ENCODE measurements at regions not wholly inside any gene's neighbourhood (a gene's known extent, or its start where the extent isn't known, plus 50 kb on each side); places are given as distances from the start of the nearest gene placed in this dataset.

DNA sequence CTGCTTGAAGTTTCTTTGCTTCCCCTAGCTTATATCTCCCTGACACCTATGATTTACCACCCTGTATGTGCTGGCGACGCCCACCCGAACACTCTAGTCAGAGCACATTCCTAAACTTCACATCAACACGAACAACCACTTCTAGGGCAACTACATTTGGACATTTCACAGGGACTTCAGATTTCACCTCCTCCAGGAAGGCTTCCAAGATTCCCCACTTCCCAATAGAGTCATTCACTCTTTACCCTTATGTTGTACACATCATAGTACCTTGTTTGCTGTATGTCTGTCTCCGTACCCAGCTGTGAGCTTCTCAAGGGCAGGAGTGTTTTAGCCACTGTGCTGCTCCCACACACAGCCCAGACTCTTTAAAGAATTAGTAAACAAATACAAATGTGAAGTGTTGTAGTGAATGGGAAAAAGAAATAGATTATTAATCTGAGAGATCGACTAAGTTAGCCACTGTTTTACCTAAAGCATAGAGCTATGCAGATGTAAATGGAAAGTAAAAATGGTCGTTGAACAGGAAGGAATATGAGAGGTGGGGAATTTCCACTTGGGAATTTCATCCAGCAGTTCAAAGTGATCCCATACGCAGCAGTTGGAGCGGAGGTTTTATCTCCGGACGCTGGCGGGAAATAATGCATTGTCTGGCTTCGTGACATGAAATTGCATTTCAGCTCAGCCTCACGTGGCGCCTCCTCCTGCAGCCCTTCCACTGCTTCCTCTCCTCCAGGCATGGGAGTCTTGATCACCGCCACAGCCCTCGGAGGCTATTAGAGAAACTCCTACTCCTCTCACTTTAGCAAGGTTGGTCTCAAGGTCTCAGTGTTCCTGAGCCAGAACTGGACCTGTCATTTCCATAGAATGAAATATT, 233.4 kb upstream of the COPS8 start:
- no peak for DNase-seq (ENCODE audit: low read depth in 2 of 2)

DNA sequence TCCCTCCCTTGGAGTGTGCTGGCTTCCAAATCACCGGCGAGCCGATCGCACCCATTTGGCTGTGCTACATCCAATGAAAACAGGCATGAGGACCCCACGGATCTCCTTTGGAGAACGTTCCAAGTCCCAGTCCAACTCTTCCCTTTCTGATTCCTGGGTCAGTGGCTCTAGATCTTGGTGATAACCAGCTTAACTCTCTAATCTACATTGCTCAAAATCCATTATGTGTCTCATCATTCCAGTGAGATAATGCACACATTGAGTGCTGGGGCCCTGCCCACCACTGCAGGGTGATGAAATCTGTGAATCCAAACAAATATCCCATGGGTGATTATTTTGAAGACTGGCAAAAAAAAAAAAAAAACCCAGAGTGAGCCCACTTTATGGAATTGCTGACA, 232.7 kb upstream of the COPS8 start:
- no peak for DNase-seq (ENCODE audit: low read depth in 2 of 2)

DNA sequence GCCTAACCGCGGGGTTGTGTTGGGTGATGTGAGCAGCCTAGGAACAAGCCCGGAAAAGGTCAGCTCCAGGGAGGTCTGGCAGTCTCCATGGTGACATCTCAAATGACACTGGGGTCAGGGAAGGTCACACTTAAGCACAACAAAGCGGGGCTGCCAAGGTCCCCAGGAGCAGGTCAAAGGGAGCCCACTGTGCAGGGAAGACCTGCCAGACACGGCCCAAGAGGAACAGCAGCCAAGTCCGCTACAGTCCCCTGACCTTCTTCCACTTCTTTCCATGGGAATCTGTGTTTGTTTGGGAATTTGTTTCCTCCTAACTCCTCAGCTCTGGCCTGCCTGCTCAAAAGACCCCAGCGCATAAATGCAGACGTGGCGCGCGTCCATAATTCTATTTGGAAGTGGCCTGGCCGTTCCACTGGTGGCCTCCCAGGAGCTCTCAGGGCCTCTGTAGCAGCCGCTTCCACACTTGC, 232.1 kb upstream of the COPS8 start:
- no peak for DNase-seq (ENCODE audit: low read depth in 2 of 2)

DNA sequence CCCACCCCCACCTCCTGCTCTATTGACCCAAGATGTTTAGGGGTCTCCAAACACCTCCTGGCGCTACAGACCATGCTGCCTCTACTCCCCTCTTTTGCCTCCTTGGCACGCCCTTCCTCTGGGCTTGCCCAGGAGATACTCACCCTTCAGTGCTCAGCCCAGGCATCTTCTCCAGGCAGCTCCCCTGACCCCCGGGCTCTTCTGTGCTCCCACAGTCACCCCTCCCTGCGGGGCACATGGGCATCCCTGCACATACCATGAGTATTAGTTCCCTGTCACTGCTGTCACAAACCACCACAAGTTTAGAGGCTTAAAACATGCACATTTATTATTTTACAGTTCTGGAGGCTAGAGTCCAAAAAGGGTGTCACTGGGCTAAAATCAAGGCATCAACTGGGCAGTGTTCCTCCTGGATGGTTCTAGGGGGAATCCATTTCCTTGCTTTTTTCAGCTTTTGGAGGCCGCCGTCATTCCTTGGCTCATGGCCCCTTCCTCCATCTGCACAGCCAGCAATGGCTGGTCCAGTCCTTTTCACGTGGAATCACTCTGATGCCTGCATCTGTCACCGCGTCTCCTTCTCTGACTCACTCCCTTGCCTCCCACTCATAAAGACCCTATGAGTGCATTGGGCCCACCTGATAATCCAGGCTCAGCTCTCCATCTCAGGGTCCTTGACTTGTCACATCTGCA, 230.4 kb upstream of the COPS8 start:
- no peak for DNase-seq (ENCODE audit: low read depth in 2 of 2)

DNA sequence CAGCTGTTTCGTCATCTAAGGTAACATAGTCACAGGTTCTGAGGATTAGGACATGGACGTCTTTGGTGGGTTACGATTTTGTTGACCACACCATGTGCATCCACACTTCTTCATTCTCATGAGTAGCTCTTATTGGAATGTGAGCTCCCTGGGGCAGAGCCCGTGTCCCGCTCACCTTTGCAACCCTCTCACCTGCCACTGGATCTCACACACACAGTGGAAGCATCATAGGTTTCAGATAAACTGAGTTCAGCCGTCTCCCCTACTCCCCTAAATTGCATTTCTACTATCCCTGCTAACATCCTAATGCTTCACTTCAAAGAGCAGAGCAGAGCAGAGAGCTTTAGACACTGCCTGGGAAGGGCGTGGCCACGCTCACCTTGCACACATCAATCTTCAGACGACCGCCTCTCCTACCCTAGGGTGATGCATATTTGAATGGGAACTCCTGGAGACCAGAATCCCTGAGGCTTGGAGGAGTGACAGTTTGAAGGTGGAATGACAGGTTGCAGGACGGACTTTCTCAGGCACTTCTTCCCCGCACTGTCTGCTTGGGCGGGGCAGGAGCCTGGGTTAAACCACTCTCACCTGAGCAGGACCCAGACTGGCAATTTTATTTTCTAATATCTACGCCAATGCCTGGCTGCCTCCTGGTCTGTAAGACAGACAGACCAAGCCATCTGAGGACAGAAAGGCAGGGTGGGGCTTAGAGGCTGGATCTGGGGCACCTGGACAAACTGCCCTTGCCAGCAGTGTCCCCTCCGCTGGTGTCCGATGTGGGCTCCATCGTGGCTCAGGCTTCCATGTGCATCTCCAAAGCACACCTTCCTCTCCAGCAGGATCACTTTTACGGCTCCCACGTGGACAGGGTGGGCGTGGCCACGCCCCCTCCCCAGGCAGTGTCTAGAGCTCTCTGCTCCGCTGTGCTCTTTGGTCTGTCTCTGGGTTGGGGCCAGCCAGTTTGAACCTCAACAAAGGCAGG, 229.5 kb upstream of the COPS8 start:
- DNase-seq (ENCODE audit: low read depth in 2 of 2): no peak

DNA sequence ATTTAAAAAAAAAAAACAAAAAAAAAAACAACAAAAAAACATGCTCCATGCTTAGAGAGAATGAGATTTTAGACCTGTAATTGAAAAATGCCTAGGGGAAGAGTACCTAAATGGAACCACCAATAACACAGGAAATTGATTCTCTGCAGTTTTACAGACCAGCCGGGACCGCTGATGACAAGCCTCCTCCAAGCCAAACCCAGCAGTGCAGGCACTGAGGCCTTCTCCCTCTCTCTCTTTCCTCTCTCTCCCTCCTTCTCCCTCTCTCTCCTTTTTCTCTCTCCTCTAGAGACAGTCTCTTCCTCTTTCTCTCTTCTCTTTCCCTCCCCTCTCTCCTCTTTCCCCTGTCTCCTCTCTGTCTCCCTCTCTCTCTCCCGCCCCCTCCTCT, 228.8 kb upstream of the COPS8 start:
- DNase-seq (ENCODE audit: low read depth in 2 of 2): no peak

DNA sequence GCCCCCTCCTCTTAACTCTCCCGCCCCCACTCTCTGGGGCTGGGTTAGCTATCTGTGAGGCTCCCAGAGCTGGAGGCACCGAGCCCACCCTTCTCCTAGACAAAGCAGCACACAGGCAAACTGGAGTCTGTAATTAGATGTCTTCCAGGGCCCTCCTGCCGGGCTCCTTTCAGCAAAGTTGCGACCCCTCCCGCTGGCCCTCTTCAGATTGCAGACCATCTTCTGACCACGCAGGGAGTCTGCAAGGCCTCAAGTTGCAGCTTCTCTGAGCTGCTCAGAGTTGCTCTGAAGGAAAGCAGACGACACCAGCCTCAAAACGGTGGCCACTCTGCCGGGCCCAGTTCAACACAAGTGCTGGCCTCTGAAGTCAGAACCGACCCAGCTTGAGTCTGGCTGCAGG, 228.4 kb upstream of the COPS8 start:
- DNase-seq (ENCODE audit: low read depth in 2 of 2): no peak

DNA sequence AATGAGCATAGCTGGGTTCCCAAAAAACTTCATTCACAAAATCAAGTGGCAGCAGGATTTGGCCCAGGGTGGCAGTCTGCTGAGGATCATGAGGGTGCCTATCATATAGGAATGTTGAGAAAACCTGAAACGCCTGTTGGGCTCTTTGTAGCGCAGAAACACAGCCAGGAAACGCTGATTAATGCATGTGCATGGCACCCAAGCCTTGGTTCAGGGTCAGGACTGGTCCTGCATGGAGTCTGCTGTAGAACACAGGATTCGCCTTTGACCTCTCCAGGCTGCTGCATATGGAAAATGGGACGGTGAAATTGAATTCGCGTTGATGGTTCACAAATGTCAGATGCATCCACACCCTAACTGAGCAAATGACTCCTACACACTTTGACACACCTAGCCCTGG, 227.9 kb upstream of the COPS8 start:
- DNase-seq (ENCODE audit: low read depth in 2 of 2): no peak

DNA sequence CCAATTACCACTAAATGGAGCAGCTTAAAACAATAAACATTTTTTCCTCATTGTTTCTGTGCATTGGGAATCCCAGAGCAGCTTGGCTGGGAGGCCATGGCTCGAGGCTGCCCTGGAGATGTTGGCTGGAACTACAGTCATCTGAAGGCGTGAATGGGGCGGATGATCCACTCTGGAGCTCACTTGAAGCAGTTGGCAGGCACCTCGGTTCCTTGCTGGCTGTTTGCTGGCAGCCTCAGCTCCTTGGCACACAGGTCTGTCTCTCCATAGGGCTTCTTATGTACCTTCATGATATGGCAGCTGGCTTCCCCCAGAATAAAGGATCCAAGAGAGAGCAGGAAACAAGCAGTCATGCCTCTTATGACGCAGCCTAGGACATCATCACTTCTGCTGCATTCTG, 227.0 kb upstream of the COPS8 start:
- no peak for DNase-seq (ENCODE audit: low read depth in 2 of 2)

DNA sequence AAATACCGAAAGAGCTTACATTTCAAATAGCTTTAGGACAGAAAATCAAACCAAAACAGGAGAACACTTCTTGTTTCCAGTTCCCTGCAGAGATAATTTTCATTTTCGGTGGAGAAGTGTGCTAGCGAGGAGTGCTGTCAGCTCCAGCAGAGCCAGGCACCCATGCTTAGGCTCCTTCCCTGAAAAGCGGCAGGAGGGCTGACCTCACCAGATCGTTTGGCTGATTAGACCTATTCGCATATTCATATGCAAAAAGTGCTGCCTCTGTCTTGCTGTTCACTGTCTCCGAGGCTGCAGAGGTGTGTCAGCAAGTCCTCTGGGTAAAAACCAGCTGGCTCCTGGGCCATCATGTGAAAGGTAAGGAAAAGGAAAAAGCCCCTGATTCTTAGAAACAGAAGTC, 225.8 kb upstream of the COPS8 start:
- no peak for DNase-seq (ENCODE audit: low read depth in 2 of 2)

DNA sequence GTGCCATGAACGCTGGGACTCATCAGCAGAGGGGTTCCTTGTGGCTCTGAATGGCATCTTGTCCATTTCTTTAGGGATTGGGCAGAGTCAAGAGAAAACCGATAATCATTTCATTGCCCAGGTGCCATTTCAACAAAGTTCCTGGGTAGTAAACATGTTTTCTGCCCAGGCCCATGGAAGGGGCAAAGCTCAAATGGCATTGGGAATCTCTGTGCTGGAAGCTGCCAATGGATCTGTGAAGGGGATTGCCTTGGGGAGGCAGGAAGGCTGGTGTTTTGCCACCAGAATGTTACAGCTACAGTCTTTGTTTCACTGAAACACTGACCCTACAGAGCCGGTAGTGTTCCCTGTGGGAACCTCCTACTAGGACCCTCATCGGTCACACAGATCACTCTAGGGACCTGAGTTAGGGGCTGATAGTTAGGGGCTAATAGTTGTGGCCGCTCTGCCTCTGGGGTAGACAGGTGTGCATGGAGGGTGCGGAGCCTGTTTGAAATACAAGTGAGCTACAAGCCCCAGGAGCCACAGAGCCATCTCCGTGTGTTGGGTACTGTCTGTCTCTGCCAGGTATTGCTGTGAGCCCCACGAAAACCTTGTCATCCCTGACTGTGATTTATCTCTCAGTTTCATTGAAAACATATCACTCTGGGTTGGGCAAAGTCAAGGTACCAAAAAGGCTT, 224.4 kb upstream of the COPS8 start:
- DNase-seq (ENCODE audit: low read depth in 2 of 2): no peak

DNA sequence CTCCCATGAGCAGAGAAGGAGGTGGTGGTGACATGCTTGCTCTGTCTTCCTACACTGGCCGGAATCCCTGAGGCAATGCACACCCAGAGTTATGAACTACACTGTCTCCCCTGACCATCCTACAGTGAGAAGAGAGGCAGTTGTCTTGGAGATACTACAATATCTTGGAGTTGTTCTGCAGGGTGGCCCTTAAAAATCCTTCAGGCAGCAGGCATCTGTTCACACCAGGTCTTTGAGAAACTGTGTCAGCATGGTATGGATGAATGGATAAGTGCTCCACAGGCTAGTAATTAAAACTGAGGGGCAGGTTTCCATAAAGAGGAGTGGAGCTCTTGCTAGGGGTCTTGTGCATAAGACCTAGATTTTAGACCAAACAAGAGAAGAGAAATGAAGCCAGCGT, 223.7 kb upstream of the COPS8 start:
- DNase-seq (ENCODE audit: low read depth in 2 of 2): no peak

DNA sequence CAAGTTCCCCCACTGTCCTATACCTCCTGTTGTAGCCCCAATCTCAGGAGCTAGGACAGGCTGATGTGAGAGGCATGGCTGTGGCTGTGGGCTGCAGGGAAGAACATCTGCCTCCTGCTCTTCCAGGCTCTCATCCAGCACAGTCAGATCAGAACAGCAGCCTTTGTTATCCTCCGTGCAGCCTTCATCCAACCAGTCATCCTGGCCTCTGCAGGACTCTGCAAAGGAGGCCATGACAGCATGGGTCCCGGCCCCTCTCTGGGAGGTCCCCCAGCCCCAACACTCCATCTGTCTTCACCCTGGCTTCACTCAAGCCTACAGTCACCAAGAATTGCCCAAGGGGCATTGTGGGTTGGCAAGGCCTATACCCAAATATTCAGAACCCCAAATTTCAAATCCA, 223.2 kb upstream of the COPS8 start:
- no peak for DNase-seq (ENCODE audit: low read depth in 2 of 2)

DNA sequence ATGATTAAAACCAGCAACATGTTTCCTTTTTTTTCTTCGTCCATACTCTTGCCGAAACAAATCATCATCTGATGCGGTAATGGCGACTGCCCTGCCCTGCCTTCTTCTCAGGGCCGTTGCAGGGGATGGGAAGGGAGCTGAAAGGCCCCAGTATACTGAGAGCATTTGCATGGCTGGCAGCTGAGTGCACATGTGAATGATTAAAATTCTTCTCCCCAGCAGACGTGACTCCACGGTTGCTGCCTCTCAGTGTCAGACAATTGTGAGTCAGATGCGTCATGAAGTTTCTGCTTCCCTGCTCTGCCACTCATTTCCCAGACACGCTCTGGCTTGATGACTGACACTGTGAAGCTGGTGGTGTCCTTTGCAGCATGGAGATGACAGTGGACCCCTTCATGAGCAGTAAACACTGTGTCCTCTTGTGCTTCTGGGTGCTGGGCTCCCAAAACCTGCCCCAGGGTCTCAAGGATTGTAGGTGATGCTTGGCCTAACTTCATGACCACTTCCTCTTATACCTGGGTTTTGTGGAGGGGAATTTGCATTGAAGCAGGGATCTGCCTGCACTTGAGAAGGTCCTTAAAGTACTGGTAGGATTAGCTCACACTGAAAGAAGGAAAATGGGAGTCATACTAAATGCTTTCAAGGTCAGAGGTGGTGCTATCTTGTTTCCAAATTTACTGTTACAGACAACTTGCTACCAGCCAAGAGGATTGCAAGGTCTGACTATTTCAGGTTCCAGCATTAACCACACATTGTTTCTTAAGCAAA, 222.5 kb upstream of the COPS8 start:
- no peak for DNase-seq (ENCODE audit: low read depth in 2 of 2)

DNA sequence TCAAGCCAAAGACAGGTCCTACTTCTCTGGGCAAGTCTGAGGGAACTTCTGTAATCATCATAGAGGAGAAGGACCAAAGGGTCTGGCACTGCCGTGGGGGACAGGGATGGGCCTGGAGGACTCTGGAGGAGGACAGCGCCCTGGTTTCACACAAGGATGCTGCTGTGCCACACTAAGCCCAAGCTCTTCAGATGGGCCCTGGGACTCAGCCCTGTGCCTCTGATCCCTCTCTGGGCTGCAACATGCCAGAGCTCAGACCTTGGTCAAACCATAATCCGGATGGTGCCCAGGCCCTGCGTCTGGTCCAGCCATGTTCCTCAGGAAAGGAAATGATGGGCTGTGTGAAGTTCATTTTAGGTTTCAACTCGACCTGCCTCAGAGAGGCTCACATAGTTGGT, 222.0 kb upstream of the COPS8 start:
- DNase-seq (ENCODE audit: low read depth in 2 of 2): no peak

DNA sequence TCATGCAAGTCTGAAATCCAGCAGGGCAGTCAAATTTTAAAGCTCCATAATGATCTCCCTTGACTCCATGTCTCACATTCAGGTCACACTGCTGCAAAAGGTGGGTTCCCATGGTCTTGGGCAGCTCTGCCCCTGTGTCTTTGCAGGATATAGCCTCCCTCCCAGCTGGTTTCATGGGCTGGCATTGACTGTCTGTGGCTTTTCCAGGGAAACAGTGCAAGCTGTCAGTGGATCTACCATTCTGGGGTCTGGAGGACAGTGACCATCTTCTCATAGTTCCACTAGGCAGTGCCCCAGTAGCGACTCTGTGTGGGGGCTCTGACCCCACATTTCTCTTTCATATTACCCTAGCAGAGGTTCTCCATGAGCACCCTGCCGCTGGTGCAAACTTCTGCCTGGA, 220.6 kb upstream of the COPS8 start:
- DNase-seq (ENCODE audit: low read depth in 2 of 2): no peak

DNA sequence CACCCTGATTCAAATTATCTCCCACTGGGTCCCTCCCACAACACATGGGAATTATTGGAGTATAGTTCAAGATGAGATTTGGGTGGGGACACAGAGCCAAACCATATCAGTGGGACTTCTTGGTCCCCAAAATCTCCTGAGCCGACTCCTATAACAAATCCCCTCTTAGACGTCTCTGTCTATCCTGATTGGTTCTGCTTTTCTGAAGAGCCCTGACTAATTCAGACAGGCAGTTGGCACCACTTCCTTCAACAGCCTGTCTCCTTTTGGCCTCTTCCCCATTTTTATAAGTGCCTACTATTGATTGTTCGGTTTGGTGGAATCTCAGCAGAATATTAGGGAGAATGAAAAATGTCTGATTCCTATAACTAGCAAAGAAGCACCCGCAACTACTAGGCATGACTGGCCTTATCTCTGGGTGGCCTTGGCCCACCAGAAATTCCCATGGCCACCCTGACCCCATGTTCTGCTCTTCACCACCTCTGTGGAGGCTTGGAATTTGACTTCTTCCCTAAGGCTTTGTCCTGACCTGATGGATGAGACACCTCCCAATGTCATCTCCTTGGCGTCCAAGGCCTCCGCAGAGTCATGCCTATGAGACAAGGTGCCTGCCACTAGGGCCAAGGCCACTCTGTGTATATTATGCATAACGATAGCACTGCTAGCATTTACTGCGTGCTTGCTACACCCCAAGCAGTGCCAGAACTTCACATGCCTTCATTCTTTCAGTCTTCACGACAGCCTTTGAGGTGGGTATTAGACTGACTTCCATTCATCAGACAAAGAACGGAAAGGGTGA, 218.9 kb upstream of the COPS8 start:
- DNase-seq (ENCODE audit: low read depth in 2 of 2): no peak

DNA sequence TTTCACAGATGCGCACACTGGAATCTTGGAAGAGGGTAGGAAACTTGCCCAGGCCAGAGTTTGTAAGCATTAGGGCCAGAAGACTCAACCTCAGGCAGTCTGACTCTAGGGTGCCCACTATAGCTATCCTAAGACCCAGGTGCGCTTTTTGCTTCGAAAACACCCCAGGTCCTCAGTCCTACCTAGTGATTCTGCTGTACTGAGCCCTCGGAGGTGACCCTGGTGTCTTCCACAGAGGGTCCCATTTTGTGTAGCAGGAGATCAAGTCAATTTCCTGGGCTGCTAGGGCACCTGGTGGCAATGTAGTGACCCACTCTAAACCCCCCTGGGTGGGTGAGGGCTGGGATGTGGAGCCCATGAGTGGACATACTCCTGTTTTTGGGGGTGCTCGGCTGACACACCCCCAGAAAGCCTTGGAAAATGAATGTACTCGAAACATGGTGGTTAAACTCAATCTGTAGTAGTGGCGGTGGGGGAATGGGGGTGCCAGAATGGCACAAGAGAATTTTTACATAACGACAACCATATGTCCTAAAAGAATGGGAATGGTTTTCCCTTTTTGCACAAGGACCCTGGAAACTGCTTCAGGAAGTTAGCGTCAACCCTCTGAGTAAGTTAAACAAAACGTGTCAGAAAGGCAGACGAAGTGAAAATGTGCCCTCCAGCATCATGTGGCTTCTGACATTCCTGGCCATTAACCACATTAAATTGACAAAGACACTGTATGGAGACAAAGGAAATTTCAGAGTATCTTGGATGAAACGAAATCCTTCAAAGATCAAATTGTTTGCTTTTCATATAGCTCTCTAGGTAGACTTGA, 218.0 kb upstream of the COPS8 start:
- no peak for DNase-seq (ENCODE audit: low read depth in 2 of 2)

DNA sequence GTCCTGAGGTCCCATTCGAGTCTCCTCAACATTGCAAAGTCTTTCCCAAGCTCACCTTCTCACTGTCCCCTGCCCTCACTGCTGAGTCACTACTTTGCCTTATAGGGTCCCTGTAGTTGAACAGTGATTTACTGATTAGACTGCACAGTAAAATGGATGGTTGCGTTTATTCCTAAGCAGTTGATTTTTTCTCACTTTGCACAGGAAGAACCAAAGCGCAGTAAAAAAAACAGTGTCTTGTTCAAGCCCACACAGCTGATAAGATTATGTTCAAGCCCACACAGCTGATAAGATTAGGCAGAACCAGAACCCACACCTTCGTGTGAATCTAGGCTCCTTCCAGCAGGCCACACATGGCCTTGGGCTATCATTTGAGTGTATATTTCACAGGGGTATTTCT, 215.3 kb upstream of the COPS8 start:
- no peak for DNase-seq (ENCODE audit: low read depth in 2 of 2)

Measured in stimulated activated CD4-positive, alpha-beta T cell treated with anti-CD3 and anti-CD28 coated beads, Interleukin-15, amount 100 ng/mL, for 48 hours (primary cell).